WTC11 (cell line): ENCODE measurements at regions not wholly inside any gene's neighbourhood (a gene's known extent, or its start where the extent isn't known, plus 50 kb on each side); places are given as distances from the start of the nearest gene placed in this dataset.

ENCODE experiments used
- CBFB ChIP-seq: sonication (generic); formaldehyde crosslinking; IDR thresholded peaks from 2 replicates; pipeline ENCODE4 v1.8.1; 2022; ENCODE audit warnings: mild to moderate bottlenecking, low read depth, missing genetic modification reagents
- CREB1 ChIP-seq: sonication (generic); formaldehyde crosslinking; IDR thresholded peaks from 2 replicates; pipeline ENCODE4 v1.8.0; 2023; ENCODE audit warnings: mild to moderate bottlenecking, missing genetic modification reagents
- HMGXB4 ChIP-seq: sonication (generic); formaldehyde crosslinking; IDR thresholded peaks from 2 replicates; pipeline ENCODE4 v1.8.1; 2023; ENCODE audit warnings: mild to moderate bottlenecking, moderate library complexity, missing genetic modification reagents
- JUN ChIP-seq: sonication (generic); formaldehyde crosslinking; IDR thresholded peaks from 2 replicates; pipeline ENCODE4 v1.8.0; 2023; ENCODE audit warnings: mild to moderate bottlenecking, missing genetic modification reagents
- NFE2L1 ChIP-seq: sonication (generic); formaldehyde crosslinking; IDR thresholded peaks from 2 replicates; pipeline ENCODE4 v1.8.1; 2023; ENCODE audit warnings: missing genetic modification reagents
- OVOL2 ChIP-seq: fragments of 250-450 bp; sonication (Bioruptor Pico); IDR thresholded peaks from 2 replicates; pipeline ENCODE4 v1.9.0; 2021; ENCODE audit warnings: mild to moderate bottlenecking, borderline replicate concordance
- ZNF121 ChIP-seq: sonication (generic); formaldehyde crosslinking; IDR thresholded peaks from 2 replicates; pipeline ENCODE4 v1.8.0; 2023; ENCODE audit warnings: missing genetic modification reagents
- ZNF138 ChIP-seq: sonication (generic); formaldehyde crosslinking; conservative IDR thresholded peaks from 2 replicates; pipeline ENCODE4 v1.8.1; 2022; ENCODE audit warnings: mild to moderate bottlenecking, moderate library complexity, missing genetic modification reagents
- ZNF232 ChIP-seq: sonication (generic); formaldehyde crosslinking; IDR thresholded peaks from 2 replicates; pipeline ENCODE4 v1.8.0; 2022; ENCODE audit warnings: mild to moderate bottlenecking, missing genetic modification reagents
- TF ChIP-seq, protein P1 (sequence below): sonication (generic); formaldehyde crosslinking; IDR thresholded peaks from 2 replicates; pipeline ENCODE4 v1.8.1; 2023; ENCODE audit warnings: mild to moderate bottlenecking, missing genetic modification reagents
- TF ChIP-seq, protein P2 (sequence below): fragments of 200-600 bp; IDR thresholded peaks from 2 replicates; pipeline ENCODE4 v1.8.0; 2022; ENCODE audit warnings: antibody characterized with exemption
- TF ChIP-seq, protein P3 (sequence below): sonication (generic); formaldehyde crosslinking; IDR thresholded peaks from 2 replicates; pipeline ENCODE4 v1.8.1; 2023; ENCODE audit warnings: mild to moderate bottlenecking, missing genetic modification reagents, moderate library complexity

GRCh38 chr2:2866459-2866858, 511.2 kb downstream of the EIPR1 start:
- TF ChIP-seq OVOL2 (CRISPR knock-in tag) (no peak), ZNF121 (CRISPR knock-in tag) (no peak), NFE2L1 (CRISPR knock-in tag) (no peak), HMGXB4 (CRISPR knock-in tag) (no peak), CREB1 (CRISPR knock-in tag) (no peak), CBFB (CRISPR knock-in tag) (no peak), JUN (CRISPR knock-in tag) (no peak), ZNF138 (CRISPR knock-in tag) (no peak), ZNF232 (no peak)
- TF ChIP-seq, protein P1, sequence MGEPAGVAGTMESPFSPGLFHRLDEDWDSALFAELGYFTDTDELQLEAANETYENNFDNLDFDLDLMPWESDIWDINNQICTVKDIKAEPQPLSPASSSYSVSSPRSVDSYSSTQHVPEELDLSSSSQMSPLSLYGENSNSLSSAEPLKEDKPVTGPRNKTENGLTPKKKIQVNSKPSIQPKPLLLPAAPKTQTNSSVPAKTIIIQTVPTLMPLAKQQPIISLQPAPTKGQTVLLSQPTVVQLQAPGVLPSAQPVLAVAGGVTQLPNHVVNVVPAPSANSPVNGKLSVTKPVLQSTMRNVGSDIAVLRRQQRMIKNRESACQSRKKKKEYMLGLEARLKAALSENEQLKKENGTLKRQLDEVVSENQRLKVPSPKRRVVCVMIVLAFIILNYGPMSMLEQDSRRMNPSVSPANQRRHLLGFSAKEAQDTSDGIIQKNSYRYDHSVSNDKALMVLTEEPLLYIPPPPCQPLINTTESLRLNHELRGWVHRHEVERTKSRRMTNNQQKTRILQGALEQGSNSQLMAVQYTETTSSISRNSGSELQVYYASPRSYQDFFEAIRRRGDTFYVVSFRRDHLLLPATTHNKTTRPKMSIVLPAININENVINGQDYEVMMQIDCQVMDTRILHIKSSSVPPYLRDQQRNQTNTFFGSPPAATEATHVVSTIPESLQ, result no peak
- TF ChIP-seq, protein P2, sequence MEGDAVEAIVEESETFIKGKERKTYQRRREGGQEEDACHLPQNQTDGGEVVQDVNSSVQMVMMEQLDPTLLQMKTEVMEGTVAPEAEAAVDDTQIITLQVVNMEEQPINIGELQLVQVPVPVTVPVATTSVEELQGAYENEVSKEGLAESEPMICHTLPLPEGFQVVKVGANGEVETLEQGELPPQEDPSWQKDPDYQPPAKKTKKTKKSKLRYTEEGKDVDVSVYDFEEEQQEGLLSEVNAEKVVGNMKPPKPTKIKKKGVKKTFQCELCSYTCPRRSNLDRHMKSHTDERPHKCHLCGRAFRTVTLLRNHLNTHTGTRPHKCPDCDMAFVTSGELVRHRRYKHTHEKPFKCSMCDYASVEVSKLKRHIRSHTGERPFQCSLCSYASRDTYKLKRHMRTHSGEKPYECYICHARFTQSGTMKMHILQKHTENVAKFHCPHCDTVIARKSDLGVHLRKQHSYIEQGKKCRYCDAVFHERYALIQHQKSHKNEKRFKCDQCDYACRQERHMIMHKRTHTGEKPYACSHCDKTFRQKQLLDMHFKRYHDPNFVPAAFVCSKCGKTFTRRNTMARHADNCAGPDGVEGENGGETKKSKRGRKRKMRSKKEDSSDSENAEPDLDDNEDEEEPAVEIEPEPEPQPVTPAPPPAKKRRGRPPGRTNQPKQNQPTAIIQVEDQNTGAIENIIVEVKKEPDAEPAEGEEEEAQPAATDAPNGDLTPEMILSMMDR, result no peak
- TF ChIP-seq, protein P3, sequence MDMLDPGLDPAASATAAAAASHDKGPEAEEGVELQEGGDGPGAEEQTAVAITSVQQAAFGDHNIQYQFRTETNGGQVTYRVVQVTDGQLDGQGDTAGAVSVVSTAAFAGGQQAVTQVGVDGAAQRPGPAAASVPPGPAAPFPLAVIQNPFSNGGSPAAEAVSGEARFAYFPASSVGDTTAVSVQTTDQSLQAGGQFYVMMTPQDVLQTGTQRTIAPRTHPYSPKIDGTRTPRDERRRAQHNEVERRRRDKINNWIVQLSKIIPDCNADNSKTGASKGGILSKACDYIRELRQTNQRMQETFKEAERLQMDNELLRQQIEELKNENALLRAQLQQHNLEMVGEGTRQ (CRISPR knock-in tag), result no peak
